ENCODE measurements at regions not wholly inside any gene's neighbourhood (a gene's known extent, or its start where the extent isn't known, plus 50 kb on each side); places are given as distances from the start of the nearest gene placed in this dataset.

GRCh38 chr14:51487848-51488247 is 163.9 kb upstream of the FRMD6 start:
- Mint-ChIP-seq H3K4me1 (ENCODE audit: unreplicated experiment) (peaks cover 13% of the 10 kb centered on the region), H3K36me3 (ENCODE audit: low read depth, unreplicated experiment) (no peaks in the 10 kb centered on the region), H3K4me3 (ENCODE audit: unreplicated experiment) (no peak overlapping the region), H3K9me3 (ENCODE audit: unreplicated experiment) (no peaks in the 10 kb centered on the region), H3K27ac (ENCODE audit: unreplicated experiment) (no peak overlapping the region), H3K27me3 (ENCODE audit: unreplicated experiment) (peaks cover 3% of the 10 kb centered on the region)
- no peak for TF ChIP-seq CTCF (IDR thresholded peaks at IDR 0.05; ENCODE audit: unreplicated experiment)
- DNase-seq (ENCODE audit: low spot score): no peak

GRCh38 chr14:51488569-51489220 is 163.0 kb upstream of the FRMD6 start:
- peaks cover 13% of the 10 kb centered on the region for H3K4me1 Mint-ChIP-seq (ENCODE audit: unreplicated experiment)
- no peaks in the 10 kb centered on the region for H3K36me3 Mint-ChIP-seq (ENCODE audit: low read depth, unreplicated experiment)
- no peaks in the 10 kb centered on the region for H3K9me3 Mint-ChIP-seq (ENCODE audit: unreplicated experiment)
- no peak overlapping the region for H3K27ac Mint-ChIP-seq (ENCODE audit: unreplicated experiment)
- no peak for DNase-seq (ENCODE audit: low spot score)
- no peak overlapping the region for H3K4me3 Mint-ChIP-seq (ENCODE audit: unreplicated experiment)
- peaks cover 3% of the 10 kb centered on the region for H3K27me3 Mint-ChIP-seq (ENCODE audit: unreplicated experiment)
- no peak for TF ChIP-seq CTCF (IDR thresholded peaks at IDR 0.05; ENCODE audit: unreplicated experiment)

- no peak overlapping the region for H3K27ac Mint-ChIP-seq (ENCODE audit: unreplicated experiment)
- peaks cover 3% of the 10 kb centered on the region for H3K27me3 Mint-ChIP-seq (ENCODE audit: unreplicated experiment)
- no peak overlapping the region for H3K4me3 Mint-ChIP-seq (ENCODE audit: unreplicated experiment)
- no peaks in the 10 kb centered on the region for H3K36me3 Mint-ChIP-seq (ENCODE audit: low read depth, unreplicated experiment)
- no peak for DNase-seq (ENCODE audit: low spot score)
- H3K4me1 Mint-ChIP-seq (ENCODE audit: unreplicated experiment): peaks cover 13% of the 10 kb centered on the region
- TF ChIP-seq CTCF (IDR thresholded peaks at IDR 0.05; ENCODE audit: unreplicated experiment): no peak
- no peaks in the 10 kb centered on the region for H3K9me3 Mint-ChIP-seq (ENCODE audit: unreplicated experiment)
Measured at GRCh38 chr14:51490205-51490604, 161.5 kb upstream of the FRMD6 start.

GRCh38 chr14:51491036-51491545 is 160.6 kb upstream of the FRMD6 start:
- DNase-seq (ENCODE audit: low spot score): no peak
- Mint-ChIP-seq H3K9me3 (ENCODE audit: unreplicated experiment) (peaks cover 3% of the 10 kb centered on the region), H3K27ac (ENCODE audit: unreplicated experiment) (no peak overlapping the region), H3K27me3 (ENCODE audit: unreplicated experiment) (peaks cover 4% of the 10 kb centered on the region), H3K36me3 (ENCODE audit: low read depth, unreplicated experiment) (no peaks in the 10 kb centered on the region), H3K4me1 (ENCODE audit: unreplicated experiment) (peaks cover 13% of the 10 kb centered on the region), H3K4me3 (ENCODE audit: unreplicated experiment) (no peak overlapping the region)
- TF ChIP-seq CTCF (IDR thresholded peaks at IDR 0.05; ENCODE audit: unreplicated experiment): no peak

- peaks cover 4% of the 10 kb centered on the region for H3K27me3 Mint-ChIP-seq (ENCODE audit: unreplicated experiment)
- no peak for TF ChIP-seq CTCF (IDR thresholded peaks at IDR 0.05; ENCODE audit: unreplicated experiment)
- peaks cover 4% of the 10 kb centered on the region for H3K36me3 Mint-ChIP-seq (ENCODE audit: low read depth, unreplicated experiment)
- peaks cover 7% of the 10 kb centered on the region for H3K9me3 Mint-ChIP-seq (ENCODE audit: unreplicated experiment)
- H3K4me3 Mint-ChIP-seq (ENCODE audit: unreplicated experiment): no peak overlapping the region
- H3K4me1 Mint-ChIP-seq (ENCODE audit: unreplicated experiment): peaks cover 13% of the 10 kb centered on the region
- H3K27ac Mint-ChIP-seq (ENCODE audit: unreplicated experiment): peak overlapping the region; percentile 57
- DNase-seq (ENCODE audit: low spot score): no peak
Measured at GRCh38 chr14:51491776-51492175, 159.9 kb upstream of the FRMD6 start.

All from endothelial cell (in vitro differentiated cells).